ENCODE measurements at regions not wholly inside any gene's neighbourhood (a gene's known extent, or its start where the extent isn't known, plus 50 kb on each side); places are given as distances from the start of the nearest gene placed in this dataset.
"Not testable (repeated sequence)": the region's sequence is repeated elsewhere in the genome, so short reads cannot be mapped to it uniquely, and the experiment has no call there.

GRCh38 chrX:128754130-128754529 lies 701.9 kb upstream of the ACTRT1 start:
- DNase-seq = peak; percentile 81

DNA sequence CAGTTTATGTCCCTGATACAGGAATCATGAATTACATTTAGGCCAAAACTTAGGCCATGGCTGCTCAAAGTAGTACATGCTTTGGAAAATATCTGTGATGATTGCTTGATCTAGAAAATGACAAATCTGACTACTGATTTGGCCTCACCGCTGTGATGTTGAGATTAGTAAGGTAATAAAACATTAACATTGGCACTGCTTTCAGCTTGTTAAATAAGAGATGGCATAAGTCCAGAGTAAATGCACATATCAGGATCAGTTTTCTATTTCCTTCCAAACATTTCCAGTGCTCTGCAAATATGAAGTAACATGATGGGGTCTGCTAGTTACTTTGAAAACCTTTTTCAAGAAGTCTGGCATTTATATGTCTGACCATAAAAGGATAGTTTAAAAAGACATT lies 687.3 kb upstream of the ACTRT1 start:
- DNase-seq = peak; percentile 56

DNA sequence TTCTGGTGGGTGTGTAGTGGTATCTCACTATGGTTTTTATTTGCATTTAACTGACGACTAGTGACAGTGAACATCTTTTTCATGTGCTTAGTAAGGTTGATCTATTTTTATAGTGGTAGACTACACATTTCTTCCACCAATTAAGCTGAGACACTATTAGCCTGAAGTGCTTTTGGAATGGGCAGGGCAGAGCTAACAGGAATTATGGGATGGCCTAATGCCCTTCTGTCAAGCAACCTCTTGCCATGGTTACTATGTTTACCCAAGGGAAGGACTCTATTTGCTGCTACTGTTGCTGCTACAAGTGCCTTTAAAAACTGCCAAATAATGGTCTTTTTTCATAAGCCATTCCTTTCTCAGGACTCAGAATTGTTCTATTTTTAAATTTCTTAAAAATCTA lies 676.7 kb upstream of the ACTRT1 start:
- DNase-seq = peak; percentile 44

DNA sequence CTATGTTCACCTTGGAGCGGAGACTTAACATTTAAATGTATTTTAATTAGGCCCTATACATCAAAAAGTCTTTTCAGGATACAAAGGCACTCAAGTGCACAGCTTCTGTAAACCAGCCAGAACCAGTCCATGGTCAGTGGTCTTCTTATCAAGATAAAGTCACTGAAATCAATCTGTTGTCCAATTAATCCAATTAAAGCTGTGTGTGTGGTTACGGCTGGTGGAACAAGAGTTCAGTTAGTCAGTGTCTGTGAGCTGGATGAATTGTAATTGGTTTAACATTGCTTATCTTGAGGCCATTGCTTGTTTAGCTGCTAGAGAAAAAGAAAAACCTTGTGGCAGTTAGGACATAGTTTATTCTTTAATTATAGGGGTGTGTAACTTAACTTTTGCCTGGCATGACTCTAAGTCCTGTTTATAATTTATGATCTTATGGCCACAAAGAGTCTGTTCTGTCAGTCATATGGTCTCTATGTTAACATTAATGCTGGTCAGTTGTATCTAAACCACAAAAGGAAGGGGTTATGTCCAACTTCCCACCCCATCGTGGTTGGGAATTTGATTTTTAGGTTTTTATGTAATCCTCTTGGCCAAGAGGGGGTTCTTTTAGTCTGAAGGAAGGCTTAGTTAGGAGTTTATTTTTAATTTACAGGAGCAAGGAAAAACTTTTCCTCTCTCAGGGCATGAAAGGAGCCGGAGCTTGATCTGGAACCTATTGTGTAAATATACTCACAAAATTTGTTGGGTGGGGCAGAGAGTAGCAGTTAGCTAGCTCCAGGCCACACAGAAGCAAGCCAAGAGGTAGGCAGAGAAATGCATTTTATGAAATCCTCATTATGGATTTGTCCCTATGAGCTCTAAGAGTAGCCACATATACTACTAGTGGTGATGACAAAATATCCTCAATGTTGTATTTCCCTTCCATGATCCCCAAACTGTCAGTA lies 665.7 kb upstream of the ACTRT1 start:
- DNase-seq = no peak

GRCh38 chrX:128714425-128714824 lies 662.2 kb upstream of the ACTRT1 start:
- no peak for DNase-seq

GRCh38 chrX:128699716-128700285 lies 647.6 kb upstream of the ACTRT1 start:
- DNase-seq = no peak

DNA sequence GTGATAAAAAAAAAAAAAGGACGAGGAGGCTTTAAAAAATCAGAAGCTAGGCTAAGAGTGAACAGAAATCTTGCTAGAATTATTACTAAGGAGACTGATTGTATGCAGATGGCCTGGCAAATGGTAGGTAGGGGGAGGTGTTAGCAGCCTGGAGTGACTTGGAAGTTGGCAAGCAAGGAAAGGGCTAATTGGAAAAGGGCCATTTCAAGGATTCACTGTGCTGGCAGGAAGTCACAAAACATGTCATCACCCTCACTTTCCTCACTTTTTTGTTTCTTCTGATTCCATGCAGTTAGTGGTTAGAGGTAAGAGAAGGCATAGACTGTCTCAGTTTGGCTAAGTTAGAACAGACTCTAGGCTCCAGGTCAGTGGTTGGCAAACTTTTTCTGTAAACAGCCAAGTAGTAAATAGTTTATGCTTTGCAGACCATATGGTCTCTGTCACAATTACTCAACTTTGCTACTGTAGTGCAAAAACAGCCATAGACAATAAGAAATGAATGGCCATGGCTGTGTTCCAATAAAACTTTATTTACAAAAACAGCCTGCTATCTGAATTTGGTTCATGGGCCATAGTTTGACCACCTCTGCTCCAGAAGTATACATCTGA lies 646.5 kb upstream of the ACTRT1 start:
- DNase-seq = no peak

- DNase-seq = no peak
These were observed 639.7 kb upstream of the ACTRT1 start for GRCh38 chrX:128691872-128692271.

- no peak for DNase-seq
These were observed 633.2 kb upstream of the ACTRT1 start for GRCh38 chrX:128685387-128685786.

GRCh38 chrX:128676651-128677050 lies 624.4 kb upstream of the ACTRT1 start:
- no peak for DNase-seq

- not testable (repeated sequence) for DNase-seq
These were observed 622.3 kb upstream of the ACTRT1 start for GRCh38 chrX:128674326-128675086.

DNA sequence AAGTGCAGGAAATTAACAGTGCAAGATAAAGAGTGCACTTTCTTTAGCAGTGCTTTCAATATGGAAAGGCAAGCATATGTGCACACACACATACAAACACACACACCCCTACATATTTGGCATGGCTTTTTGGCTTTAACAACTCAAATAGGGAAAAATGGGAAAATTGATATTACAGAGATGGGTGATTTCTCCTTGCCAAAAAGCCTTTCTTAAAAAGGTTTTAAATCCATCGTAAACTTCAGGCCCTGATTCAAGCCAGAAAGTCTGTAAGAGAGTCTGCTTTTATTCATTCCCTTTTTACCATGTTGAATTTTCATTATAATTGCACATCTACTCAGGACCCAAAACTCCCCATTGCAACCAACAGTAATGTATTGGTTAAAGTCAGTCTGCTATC lies 612.0 kb upstream of the ACTRT1 start:
- DNase-seq = no peak

DNA sequence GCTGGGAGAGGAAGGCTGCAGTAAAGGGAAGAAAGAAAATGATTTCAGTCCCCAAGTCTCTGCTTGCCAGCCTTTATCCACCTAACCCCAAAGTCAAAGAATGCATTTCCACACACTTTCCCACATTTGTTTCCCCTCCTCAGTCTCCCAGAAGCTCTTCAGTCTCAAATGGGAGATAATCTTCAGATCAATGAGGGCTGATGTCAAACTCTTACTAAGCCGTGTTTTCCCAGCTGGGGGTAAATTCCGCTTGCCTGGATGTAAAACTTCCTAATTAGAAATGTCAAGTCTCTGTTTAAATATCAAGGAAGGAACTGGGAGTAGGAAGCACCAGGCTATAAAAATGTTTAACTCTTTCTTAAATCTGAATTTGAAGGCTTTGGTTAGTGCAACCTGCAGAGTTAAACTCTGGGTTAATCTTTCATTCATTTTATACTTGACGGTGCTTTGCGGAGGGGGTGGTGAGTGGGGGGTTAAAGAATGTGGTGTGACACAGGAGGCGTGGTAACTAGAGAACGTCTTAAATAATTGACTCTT lies 601.4 kb upstream of the ACTRT1 start:
- no peak for DNase-seq

DNA sequence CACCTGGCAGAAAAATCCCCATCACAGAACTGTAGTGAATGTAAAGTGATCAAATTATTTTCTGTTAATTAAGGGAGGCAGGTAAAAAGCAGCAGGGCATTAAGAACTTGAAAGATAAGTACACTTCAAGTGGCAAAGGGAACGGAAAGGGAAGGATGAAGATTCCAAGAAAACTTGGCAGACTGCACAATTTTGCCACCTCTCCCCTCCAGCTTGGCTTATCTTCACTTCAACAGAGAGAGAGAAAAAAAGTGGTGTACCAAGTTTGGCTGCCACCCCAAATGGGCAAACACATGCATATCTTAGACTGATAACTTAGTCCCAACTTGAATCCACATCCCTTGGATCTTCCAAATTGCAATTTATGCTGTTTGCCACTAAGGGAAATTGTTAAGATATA lies 598.1 kb upstream of the ACTRT1 start:
- no peak for DNase-seq

DNA sequence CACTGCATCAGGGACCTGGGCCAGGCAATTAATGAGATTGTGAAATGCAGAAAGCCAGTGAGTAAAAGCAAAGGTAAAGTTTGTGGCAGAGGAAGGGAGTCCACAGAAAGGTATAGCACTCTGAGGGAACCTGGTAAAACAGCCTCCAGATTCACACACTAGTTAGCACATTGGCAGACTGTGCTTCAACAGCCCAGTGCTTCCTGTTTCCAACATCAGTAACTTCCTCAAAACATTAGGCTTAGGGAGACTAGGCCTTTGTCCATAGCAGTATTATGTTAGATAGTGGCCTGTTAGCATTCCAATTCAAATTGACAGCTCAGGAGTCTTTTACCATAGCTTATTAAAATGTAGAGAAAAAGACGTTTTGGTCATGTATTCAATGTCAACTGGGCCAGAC lies 582.6 kb upstream of the ACTRT1 start:
- no peak for DNase-seq

DNA sequence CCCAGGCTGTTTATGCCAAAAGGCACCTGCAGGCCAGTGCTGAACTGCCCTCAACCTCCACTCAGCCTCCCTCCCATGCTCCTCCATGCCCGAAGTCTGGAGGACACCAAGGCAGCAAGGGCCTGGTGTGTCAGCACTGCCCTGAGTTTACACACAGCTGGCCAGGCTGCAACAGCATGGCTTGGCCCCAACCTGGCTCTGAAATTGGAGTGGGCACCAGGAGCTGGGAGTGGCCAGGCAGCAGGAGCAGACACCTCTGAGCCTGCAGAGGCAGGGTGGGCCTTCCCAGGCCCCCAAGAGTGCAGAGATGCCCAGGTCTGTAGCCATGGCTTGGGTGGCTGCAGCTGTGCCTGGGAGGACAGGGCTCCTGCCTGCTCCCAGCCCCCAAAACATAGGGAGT lies 571.2 kb upstream of the ACTRT1 start:
- no peak for DNase-seq

DNA sequence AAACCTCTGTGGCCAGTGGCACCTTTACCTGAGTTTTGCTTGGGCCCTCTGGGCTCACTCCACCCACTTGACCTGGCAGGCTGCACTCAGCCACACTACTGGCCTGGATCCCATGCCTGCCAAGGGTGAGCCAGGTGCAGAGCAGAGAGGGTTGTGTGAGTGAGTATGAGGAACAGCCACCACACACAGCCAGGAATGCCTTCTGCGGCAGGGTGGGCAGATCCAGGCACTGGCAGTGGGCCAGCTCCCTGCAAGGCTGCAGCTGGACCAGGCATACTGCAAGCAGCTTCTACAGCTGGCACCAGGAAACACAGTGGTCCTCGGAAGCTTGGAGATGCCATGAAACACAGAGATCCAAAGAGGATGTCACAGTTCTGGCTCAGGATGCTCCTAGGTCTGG lies 570.1 kb upstream of the ACTRT1 start:
- no peak for DNase-seq

DNA sequence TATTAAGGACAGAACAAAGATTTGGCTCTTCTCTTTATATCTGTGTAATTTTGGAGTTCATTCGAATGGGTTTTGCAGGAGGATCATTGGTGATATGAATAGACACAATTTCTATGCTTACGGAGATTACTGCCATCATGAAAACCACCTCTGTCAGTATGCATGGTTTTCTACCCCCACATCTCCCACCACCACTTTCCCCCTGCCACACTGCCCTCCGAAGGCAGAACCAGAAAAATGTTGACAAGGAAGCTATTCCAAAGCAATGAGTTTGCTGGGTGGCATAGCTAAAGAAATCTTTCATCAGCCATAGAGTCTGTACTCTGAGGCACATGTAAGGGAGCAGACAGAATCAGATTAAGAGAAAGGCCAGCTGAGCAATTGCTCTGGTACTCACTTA lies 567.3 kb upstream of the ACTRT1 start:
- no peak for DNase-seq

DNA sequence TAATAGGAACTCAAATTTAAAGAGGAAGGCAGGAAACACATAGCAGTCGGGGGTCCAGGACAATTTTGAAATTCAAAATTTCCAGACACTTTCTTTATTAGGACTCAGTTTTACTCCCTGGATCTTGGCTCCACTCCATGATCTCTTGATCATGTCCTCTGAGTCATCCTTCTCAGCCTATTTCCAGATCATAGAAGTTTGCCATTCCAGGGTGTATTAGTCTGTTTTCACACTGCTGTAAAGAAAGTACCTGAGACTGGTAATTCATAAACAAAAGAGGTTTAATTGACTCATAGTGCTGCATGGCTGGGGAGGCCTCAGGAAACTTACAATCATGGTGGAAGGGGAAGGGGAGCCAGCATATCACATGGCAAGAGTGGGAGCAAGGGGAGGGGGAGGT lies 564.7 kb upstream of the ACTRT1 start:
- no peak for DNase-seq

DNA sequence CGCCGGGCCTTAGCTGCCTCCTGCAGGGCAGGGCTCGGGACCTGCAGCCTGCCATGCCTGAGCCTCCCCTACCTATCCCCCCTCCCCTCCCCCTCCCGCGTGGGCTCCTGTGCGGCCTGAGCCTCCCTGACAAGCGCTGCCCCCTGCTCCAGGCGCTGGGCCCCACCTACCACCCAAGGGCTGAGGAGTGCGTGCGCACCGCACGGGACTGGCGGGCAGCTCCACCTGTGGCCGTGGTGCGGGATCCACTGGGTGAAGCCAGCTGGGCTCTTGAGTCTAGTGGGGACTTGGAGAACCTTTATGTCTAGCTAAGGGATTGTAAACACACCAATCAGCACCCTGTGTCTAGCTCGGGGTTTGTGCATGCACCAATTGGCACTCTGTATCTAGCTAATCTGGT lies 554.6 kb upstream of the ACTRT1 start:
- DNase-seq = not testable (repeated sequence)

DNA sequence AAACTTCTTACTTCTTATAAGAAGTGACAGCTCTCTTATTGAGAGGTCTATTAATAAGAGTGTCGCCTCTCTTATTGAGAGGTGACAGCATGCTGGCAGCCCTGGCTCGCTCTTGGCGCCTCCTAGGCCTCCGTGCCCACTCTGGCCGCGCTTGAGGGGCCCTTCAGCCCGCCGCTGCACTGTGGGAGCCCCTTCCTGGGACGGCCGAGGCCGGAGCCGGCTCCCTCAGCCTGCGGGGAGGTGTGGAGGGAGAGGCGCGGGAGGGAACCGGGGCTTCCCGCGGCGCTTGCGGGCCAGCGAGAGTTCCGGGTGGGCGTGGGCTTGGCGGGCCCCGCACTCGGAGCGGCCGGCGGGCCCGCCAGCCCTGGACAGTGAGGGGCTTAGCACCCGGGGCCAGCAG lies 554.2 kb upstream of the ACTRT1 start:
- not testable (repeated sequence) for DNase-seq

- no peak for DNase-seq
These were observed 549.5 kb upstream of the ACTRT1 start for GRCh38 chrX:128601706-128602105.

DNA sequence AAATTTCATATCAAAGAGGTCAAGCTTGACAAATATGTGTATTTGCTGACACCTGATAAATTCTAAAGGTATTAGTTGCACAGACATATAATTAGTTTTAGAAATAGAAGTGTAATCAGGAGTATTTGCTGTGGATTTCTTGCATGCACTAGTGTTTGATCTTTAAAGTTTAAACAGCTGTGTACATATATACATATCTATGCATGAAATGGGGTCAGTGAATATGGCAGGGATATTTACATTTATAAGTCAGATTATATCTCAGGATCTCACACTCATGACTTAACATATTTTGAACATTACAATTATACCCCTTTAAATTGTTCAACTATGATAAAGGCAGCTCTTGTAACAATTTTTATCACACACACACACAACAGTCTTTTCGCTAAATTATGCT lies 547.4 kb upstream of the ACTRT1 start:
- DNase-seq = no peak

All from NCI-H1092 (cell line).